KMS-11 (cell line): ENCODE measurements at regions not wholly inside any gene's neighbourhood (a gene's known extent, or its start where the extent isn't known, plus 50 kb on each side); places are given as distances from the start of the nearest gene placed in this dataset.

Experiments
- H2AFZ ChIP-seq: fragments of 200-600 bp; sonication (generic); 2 replicates; pipeline ENCODE4 v1.6.1; 2016; ENCODE audit warnings: antibody characterized with exemption, mixed run types, low read depth
- H3K27ac ChIP-seq: fragments of 200-600 bp; sonication (generic); 2 replicates; pipeline ENCODE4 v1.6.1; 2016; ENCODE audit warnings: mild to moderate bottlenecking, mixed run types
- H3K27me3 ChIP-seq: fragments of 200-600 bp; sonication (generic); 2 replicates; pipeline ENCODE4 v1.6.1; 2017; ENCODE audit warnings: mild to moderate bottlenecking, low read depth, mixed run types, moderate library complexity; ENCODE audit not compliant: insufficient read depth
- H3K36me3 ChIP-seq: fragments of 200-600 bp; sonication (generic); 2 replicates; pipeline ENCODE4 v1.6.1; 2017; ENCODE audit warnings: mild to moderate bottlenecking, mixed run types; ENCODE audit not compliant: insufficient read depth
- H3K4me1 ChIP-seq: fragments of 200-600 bp; sonication (generic); 2 replicates; pipeline ENCODE4 v1.6.1; 2016; ENCODE audit warnings: mild to moderate bottlenecking, low read depth, mixed run types; ENCODE audit not compliant: poor library complexity, severe bottlenecking
- H3K4me2 ChIP-seq: fragments of 200-600 bp; sonication (generic); 2 replicates; pipeline ENCODE4 v1.7.0; 2016; ENCODE audit warnings: mild to moderate bottlenecking, mixed run types
- H3K4me3 ChIP-seq: fragments of 200-600 bp; sonication (generic); IDR thresholded peaks from 2 replicates; pipeline ENCODE4 v1.6.1; 2017; ENCODE audit warnings: low read depth, low read length, mixed read lengths; ENCODE audit not compliant: insufficient read depth
- H3K79me2 ChIP-seq: fragments of 200-600 bp; sonication (generic); 2 replicates; pipeline ENCODE4 v1.6.1; 2016; ENCODE audit warnings: low read depth, mixed run types; ENCODE audit not compliant: insufficient read depth
- H3K9ac ChIP-seq: fragments of 200-600 bp; sonication (generic); 2 replicates; pipeline ENCODE4 v1.6.1; 2016; ENCODE audit warnings: mild to moderate bottlenecking, mixed run types
- H4K20me1 ChIP-seq: fragments of 200-600 bp; sonication (generic); 2 replicates; pipeline ENCODE4 v1.6.1; 2016; ENCODE audit warnings: mild to moderate bottlenecking, mixed run types; ENCODE audit not compliant: insufficient read depth
- CTCF ChIP-seq: fragments of 200-600 bp; sonication (generic); conservative IDR thresholded peaks from 2 replicates; pipeline ENCODE4 v1.6.1; 2017; ENCODE audit warnings: low read depth, mild to moderate bottlenecking, antibody characterized with exemption, low read length, moderate library complexity, mixed read lengths

GRCh38 chr12:115060477-115061168 lies 376.6 kb upstream of the TBX3 start:
- no peak overlapping the region for H3K9ac ChIP-seq
- no peak overlapping the region for H3K4me3 ChIP-seq
- TF ChIP-seq CTCF: no peak
- H2AFZ ChIP-seq: no peak overlapping the region
- H4K20me1 ChIP-seq: no peaks in the 10 kb centered on the region
- no peaks in the 10 kb centered on the region for H3K4me1 ChIP-seq
- H3K4me2 ChIP-seq: no peak overlapping the region
- H3K27ac ChIP-seq: no peak overlapping the region
- H3K36me3 ChIP-seq: no peaks in the 10 kb centered on the region
- no peaks in the 10 kb centered on the region for H3K79me2 ChIP-seq
- H3K27me3 ChIP-seq: no peaks in the 10 kb centered on the region

- Histone ChIP-seq H4K20me1 (no peaks in the 10 kb centered on the region), H3K4me2 (no peak overlapping the region), H3K36me3 (no peaks in the 10 kb centered on the region), H2AFZ (no peak overlapping the region), H3K27ac (no peak overlapping the region), H3K4me3 (no peak overlapping the region), H3K4me1 (no peaks in the 10 kb centered on the region), H3K9ac (no peak overlapping the region), H3K79me2 (no peaks in the 10 kb centered on the region), H3K27me3 (no peaks in the 10 kb centered on the region)
- no peak for TF ChIP-seq CTCF
These were observed 373.5 kb upstream of the TBX3 start for GRCh38 chr12:115057445-115057844.

GRCh38 chr12:115051378-115051777 lies 367.4 kb upstream of the TBX3 start:
- Histone ChIP-seq H3K4me2 (no peak overlapping the region), H2AFZ (no peak overlapping the region), H3K27ac (no peak overlapping the region), H3K4me1 (no peaks in the 10 kb centered on the region), H3K9ac (no peak overlapping the region), H3K36me3 (no peaks in the 10 kb centered on the region), H4K20me1 (no peaks in the 10 kb centered on the region), H3K4me3 (no peak overlapping the region), H3K27me3 (no peaks in the 10 kb centered on the region), H3K79me2 (no peaks in the 10 kb centered on the region)
- no peak for TF ChIP-seq CTCF

DNA sequence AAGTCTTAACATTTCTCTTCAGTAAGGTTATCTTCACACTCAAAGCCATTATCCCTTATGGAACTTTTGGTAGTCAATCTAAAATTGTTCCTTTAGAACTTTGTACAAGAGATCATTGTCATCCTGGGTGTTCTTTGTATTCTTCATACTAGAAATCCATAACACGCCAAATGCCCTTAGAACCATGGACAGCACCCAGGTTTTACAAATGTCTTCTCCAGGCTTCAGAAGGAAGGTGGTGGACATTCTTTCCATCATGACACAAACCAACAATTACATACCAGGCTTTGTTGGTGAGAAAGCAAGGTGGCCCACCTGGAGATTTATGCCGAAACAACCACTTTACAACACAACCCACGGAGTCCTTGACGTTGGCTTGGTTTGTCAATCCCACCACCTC lies 365.6 kb upstream of the TBX3 start:
- Histone ChIP-seq H3K79me2 (no peaks in the 10 kb centered on the region), H3K36me3 (no peaks in the 10 kb centered on the region), H3K9ac (no peak overlapping the region), H4K20me1 (no peaks in the 10 kb centered on the region), H3K27me3 (no peaks in the 10 kb centered on the region), H3K4me2 (no peak overlapping the region), H3K27ac (no peak overlapping the region), H3K4me1 (no peaks in the 10 kb centered on the region), H3K4me3 (no peak overlapping the region), H2AFZ (no peak overlapping the region)
- TF ChIP-seq CTCF: no peak
